HG03521 (cell line): ENCODE measurements at regions not wholly inside any gene's neighbourhood (a gene's known extent, or its start where the extent isn't known, plus 50 kb on each side); places are given as distances from the start of the nearest gene placed in this dataset.
"Not testable (repeated sequence)": the region's sequence is repeated elsewhere in the genome, so short reads cannot be mapped to it uniquely, and the experiment has no call there.

Experiments used
- ATAC-seq: cut with Tn5 transposase; IDR thresholded peaks from one replicate; pipeline ENCODE4 v1.9.1; 2021; ENCODE audit warnings: mild to moderate bottlenecking, moderate library complexity; ENCODE audit not compliant: unreplicated experiment

DNA sequence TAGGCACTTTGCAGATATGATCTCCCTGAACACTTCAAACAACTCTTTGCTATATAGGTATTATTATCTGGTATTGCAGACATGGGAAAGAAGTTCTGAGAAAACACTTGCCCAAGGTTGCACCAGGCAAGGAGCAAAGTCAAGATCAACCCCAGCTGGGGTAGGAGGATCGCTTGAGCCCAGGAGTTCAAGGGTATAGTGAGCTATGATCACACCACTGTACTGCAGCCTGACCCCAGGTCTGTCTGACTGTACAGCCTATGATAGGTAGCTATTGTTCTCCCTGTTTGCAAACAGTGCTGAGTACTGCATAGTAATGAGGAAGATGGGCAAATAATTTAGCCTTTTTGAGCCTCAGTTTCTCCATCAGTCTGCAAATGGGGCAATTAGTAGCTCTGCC lies 60.5 kb upstream of the GRK3 start:
- ATAC-seq = not testable (repeated sequence)

GRCh38 chr22:25508161-25508560 lies 56.3 kb upstream of the GRK3 start:
- no peak for ATAC-seq

GRCh38 chr22:25508761-25509321 lies 55.6 kb upstream of the GRK3 start:
- ATAC-seq = no peak

DNA sequence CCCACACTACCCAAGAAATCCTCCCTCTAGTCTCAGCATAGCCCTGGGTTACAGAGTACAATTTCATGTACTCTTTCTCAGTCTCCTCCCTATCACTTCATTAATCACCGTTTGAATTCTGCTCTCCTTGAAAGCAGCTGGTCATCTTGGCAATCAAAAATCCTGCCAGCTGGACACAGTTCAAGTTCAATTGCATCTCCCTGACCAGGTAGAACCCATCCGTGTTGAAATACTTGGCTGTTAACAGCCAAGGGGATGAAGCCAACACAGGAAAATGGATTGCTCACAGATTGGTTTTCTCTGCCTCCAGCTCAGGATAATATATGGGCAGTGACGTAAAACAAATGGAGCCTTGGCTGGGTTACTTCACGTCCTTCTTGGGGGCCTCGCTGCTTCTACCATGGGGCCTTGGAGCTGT lies 55.1 kb upstream of the GRK3 start:
- no peak for ATAC-seq

- no peak for ATAC-seq
Measured at GRCh38 chr22:25510876-25511275, 53.6 kb upstream of the GRK3 start.

DNA sequence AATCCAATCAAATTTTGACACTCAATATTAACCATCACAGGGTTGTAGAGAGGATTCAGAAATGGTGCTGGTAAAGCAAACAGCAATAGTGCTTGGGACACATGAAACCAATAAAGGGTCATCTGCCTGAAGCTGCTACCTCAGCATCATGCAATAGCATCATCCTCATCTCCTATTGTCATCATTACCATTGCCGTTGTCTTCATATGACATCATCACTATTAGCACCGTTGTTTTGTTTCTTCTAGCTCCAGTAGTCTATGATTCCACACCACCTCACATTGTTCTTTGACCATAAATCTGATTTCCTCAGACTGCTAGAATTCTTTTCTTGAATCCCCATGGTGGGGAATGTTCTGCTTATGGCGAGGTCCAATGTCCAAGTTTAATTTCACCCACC lies 52.8 kb upstream of the GRK3 start:
- no peak for ATAC-seq

- ATAC-seq = no peak
Measured at GRCh38 chr22:25514436-25515180, 49.9 kb upstream of the GRK3 start.
